NCI-H774 (cell line): ENCODE measurements at regions not wholly inside any gene's neighbourhood (a gene's known extent, or its start where the extent isn't known, plus 50 kb on each side); places are given as distances from the start of the nearest gene placed in this dataset.

Experiments used
- DNase-seq: peaks from one replicate; lab custom pipeline; 2025; lab: John Stamatoyannopoulos, UW

- no peak for DNase-seq
Measured at GRCh38 chr6:115060581-115060980, 717.8 kb upstream of the HS3ST5 start.

GRCh38 chr6:115058414-115059211, 715.8 kb upstream of the HS3ST5 start:
- peak; percentile 92 for DNase-seq

- DNase-seq, result no peak
Measured at GRCh38 chr6:115055579-115055978, 712.8 kb upstream of the HS3ST5 start.

GRCh38 chr6:115054242-115054641, 711.4 kb upstream of the HS3ST5 start:
- peak; percentile 94 for DNase-seq

- no peak for DNase-seq
Measured at GRCh38 chr6:115053169-115053860, 710.5 kb upstream of the HS3ST5 start.

- no peak for DNase-seq
Measured at GRCh38 chr6:115016593-115016992, 673.8 kb upstream of the HS3ST5 start.

GRCh38 chr6:115004982-115005381, 662.2 kb upstream of the HS3ST5 start:
- DNase-seq, result no peak

GRCh38 chr6:115004204-115004603, 661.4 kb upstream of the HS3ST5 start:
- no peak for DNase-seq

- DNase-seq, result no peak
Measured at GRCh38 chr6:115001731-115002350, 659.0 kb upstream of the HS3ST5 start.

- DNase-seq, result no peak
Measured at GRCh38 chr6:115000736-115001135, 657.9 kb upstream of the HS3ST5 start.

GRCh38 chr6:114998492-114998891, 655.7 kb upstream of the HS3ST5 start:
- DNase-seq, result no peak

- DNase-seq, result no peak
Measured at GRCh38 chr6:114997813-114998292, 655.0 kb upstream of the HS3ST5 start.

- DNase-seq, result no peak
Measured at GRCh38 chr6:114995526-114995925, 652.7 kb upstream of the HS3ST5 start.

GRCh38 chr6:114989279-114989964, 646.6 kb upstream of the HS3ST5 start:
- DNase-seq, result no peak

- no peak for DNase-seq
Measured at GRCh38 chr6:114987281-114987680, 644.5 kb upstream of the HS3ST5 start.

- DNase-seq, result no peak
Measured at GRCh38 chr6:114955363-114955762, 612.5 kb upstream of the HS3ST5 start.

- DNase-seq, result no peak
Measured at GRCh38 chr6:114952229-114952628, 609.4 kb upstream of the HS3ST5 start.

- DNase-seq, result no peak
Measured at GRCh38 chr6:114945392-114945791, 602.6 kb upstream of the HS3ST5 start.

GRCh38 chr6:114941078-114941477, 598.3 kb upstream of the HS3ST5 start:
- DNase-seq, result peak; percentile 90

- DNase-seq, result no peak
Measured at GRCh38 chr6:114940181-114940580, 597.4 kb upstream of the HS3ST5 start.

GRCh38 chr6:114939630-114940029, 596.8 kb upstream of the HS3ST5 start:
- no peak for DNase-seq

- no peak for DNase-seq
Measured at GRCh38 chr6:114936080-114936479, 593.3 kb upstream of the HS3ST5 start.
